ENCODE measurements at regions not wholly inside any gene's neighbourhood (a gene's known extent, or its start where the extent isn't known, plus 50 kb on each side); places are given as distances from the start of the nearest gene placed in this dataset.
"Not testable (repeated sequence)": the region's sequence is repeated elsewhere in the genome, so short reads cannot be mapped to it uniquely, and the experiment has no call there.

DNA sequence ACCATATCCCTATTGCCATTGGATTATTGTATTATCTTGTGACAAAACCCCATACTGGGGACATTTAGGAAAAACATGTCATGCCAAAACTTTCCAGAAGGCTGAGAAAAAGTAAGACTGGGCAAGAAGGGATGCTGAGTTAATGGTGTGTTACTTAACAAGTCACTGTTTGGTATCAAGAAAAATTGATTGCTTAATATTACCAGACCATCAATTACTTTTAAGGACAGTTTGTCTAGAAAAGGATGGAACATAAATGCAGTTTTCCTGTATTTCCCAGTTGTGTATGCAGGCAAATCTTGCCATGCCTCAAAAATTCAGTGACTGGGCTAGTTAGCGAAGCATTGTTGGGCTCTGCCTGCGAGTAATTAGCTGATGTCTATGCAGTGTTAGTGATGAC lies 705.6 kb upstream of the MIR17HG start:
- Histone ChIP-seq H3K4me3 (no peak overlapping the region), H3K9me3 (no peaks in the 10 kb centered on the region), H3K36me3 (no peaks in the 10 kb centered on the region), H3K27me3 (no peaks in the 10 kb centered on the region), H3K4me1 (no peaks in the 10 kb centered on the region), H3K27ac (no peak overlapping the region)
- 76 to 87% methylated on average over 2 of the region's 2 CpGs for WGBS, 2 donors (ENCODE audit: low coverage in 1 of 2)
- no peak for ATAC-seq
- TF ChIP-seq EP300 (IDR thresholded peaks at IDR 0.05) (no peak), POLR2AphosphoS5 (IDR thresholded peaks at IDR 0.05) (no peak), POLR2A (IDR thresholded peaks at IDR 0.05) (no peak)
- TF ChIP-seq, protein P1, sequence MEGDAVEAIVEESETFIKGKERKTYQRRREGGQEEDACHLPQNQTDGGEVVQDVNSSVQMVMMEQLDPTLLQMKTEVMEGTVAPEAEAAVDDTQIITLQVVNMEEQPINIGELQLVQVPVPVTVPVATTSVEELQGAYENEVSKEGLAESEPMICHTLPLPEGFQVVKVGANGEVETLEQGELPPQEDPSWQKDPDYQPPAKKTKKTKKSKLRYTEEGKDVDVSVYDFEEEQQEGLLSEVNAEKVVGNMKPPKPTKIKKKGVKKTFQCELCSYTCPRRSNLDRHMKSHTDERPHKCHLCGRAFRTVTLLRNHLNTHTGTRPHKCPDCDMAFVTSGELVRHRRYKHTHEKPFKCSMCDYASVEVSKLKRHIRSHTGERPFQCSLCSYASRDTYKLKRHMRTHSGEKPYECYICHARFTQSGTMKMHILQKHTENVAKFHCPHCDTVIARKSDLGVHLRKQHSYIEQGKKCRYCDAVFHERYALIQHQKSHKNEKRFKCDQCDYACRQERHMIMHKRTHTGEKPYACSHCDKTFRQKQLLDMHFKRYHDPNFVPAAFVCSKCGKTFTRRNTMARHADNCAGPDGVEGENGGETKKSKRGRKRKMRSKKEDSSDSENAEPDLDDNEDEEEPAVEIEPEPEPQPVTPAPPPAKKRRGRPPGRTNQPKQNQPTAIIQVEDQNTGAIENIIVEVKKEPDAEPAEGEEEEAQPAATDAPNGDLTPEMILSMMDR (IDR thresholded peaks at IDR 0.05), result no peak

DNA sequence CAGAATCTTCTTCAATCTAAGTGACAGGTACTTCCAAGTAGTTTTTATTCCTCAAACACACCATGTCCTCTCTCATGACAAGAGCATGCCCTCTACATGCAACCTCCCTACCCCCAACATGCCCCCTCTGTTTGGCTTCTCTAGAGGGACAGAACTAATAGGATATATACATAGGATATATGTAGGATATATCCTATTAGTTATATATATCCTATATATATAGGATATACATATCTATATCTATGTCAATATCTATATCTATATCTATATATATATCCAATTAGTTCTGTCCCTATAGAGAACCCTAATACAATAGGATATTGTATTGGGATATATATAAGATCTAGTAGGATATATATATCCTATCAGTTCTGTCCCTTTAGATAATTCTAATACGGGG lies 701.9 kb upstream of the MIR17HG start:
- Histone ChIP-seq H3K27me3 (no peaks in the 10 kb centered on the region), H3K36me3 (no peaks in the 10 kb centered on the region), H3K4me1 (no peaks in the 10 kb centered on the region), H3K4me3 (no peak overlapping the region), H3K9me3 (no peaks in the 10 kb centered on the region), H3K27ac (no peak overlapping the region)
- TF ChIP-seq EP300 (IDR thresholded peaks at IDR 0.05) (no peak), POLR2A (IDR thresholded peaks at IDR 0.05) (no peak), POLR2AphosphoS5 (IDR thresholded peaks at IDR 0.05) (no peak)
- TF ChIP-seq, protein P1 (IDR thresholded peaks at IDR 0.05), result no peak
- ATAC-seq, result no peak
- WGBS, 2 donors (ENCODE audit: low coverage in 1 of 2), result 83 to 100% methylated on average over 1 of the region's 1 CpG

DNA sequence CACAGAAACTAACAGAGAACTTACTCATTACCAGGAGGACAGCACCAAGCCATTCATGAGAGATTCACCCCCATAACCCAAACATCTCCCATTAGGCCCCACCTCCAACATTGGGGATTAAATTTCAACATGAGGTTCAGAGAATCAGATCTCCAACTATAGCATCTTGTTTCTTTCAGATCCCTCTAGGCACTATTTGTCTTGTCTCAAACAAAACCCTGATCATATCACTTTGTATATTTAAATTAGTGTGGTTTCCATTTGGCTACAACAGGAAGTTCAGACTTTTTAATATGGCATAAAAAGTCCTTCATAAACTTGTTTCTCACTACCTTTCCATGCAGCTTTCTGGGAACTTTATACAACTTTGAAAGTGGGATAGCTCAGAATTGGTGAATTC lies 699.0 kb upstream of the MIR17HG start:
- Histone ChIP-seq H3K27me3 (no peaks in the 10 kb centered on the region), H3K9me3 (peaks cover 0 to 12% (median 0%) of the 10 kb centered on the region in 3 donors), H3K4me3 (no peak overlapping the region), H3K4me1 (no peaks in the 10 kb centered on the region), H3K27ac (no peak overlapping the region), H3K36me3 (no peaks in the 10 kb centered on the region)
- TF ChIP-seq POLR2A (IDR thresholded peaks at IDR 0.05) (no peak), POLR2AphosphoS5 (IDR thresholded peaks at IDR 0.05) (no peak), EP300 (IDR thresholded peaks at IDR 0.05) (no peak)
- TF ChIP-seq, protein P1 (IDR thresholded peaks at IDR 0.05), result no peak
- no peak for ATAC-seq

DNA sequence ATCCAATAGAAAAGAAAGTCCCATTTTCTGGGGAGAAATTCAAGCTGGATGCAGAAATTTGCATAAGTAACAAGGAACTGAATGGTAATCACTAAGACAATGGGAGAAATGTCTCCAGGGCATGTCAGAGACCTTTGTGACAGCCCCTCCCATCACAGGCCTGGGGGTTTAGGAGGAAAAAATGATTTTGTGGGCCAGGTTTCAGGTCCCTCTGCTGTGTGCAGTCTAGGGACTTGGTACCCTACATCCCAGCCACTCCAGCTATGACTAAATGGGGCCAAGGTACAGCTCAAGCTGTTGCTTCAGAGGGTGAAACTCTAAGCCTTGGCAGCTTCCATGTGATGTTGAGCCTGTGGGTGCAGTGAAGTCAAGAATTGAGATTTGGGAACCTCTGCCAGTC lies 695.5 kb upstream of the MIR17HG start:
- H3K36me3 ChIP-seq, result no peaks in the 10 kb centered on the region
- peaks cover 0 to 12% (median 0%) of the 10 kb centered on the region in 3 donors for H3K9me3 ChIP-seq
- no peak for TF ChIP-seq POLR2AphosphoS5 (IDR thresholded peaks at IDR 0.05)
- no peak for TF ChIP-seq POLR2A (IDR thresholded peaks at IDR 0.05)
- no peak for TF ChIP-seq EP300 (IDR thresholded peaks at IDR 0.05)
- TF ChIP-seq, protein P1 (IDR thresholded peaks at IDR 0.05), result no peak
- no peak for ATAC-seq
- no peaks in the 10 kb centered on the region for H3K27me3 ChIP-seq
- H3K4me1 ChIP-seq, result no peaks in the 10 kb centered on the region
- no peak overlapping the region for H3K4me3 ChIP-seq
- H3K27ac ChIP-seq, result no peak overlapping the region

DNA sequence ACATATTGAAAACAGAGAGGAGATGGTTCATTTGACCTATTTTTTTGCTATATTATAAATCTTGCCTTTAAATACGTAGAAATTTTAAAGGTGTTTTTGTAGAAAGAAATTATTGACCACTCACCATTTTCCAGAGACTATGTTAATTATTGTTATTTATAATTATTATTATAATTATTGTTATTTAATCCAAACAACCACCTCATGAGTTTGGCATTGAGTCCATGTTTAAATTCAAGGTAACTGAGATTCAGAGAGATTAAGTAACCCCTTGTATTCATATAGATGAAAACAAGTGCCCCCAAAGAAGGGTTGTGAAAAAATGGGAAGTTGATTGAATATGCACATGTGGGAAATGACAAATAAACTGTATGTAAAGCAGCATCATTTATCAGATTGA lies 692.5 kb upstream of the MIR17HG start:
- H3K4me1 ChIP-seq, result no peaks in the 10 kb centered on the region
- H3K27ac ChIP-seq, result no peak overlapping the region
- no peaks in the 10 kb centered on the region for H3K27me3 ChIP-seq
- WGBS, 2 donors (ENCODE audit: low coverage in 1 of 2), result 100% methylated on average over 1 of the region's 1 CpG
- H3K9me3 ChIP-seq, result peaks cover 0 to 23% (median 0%) of the 10 kb centered on the region in 3 donors
- TF ChIP-seq POLR2AphosphoS5 (IDR thresholded peaks at IDR 0.05) (no peak), POLR2A (IDR thresholded peaks at IDR 0.05) (no peak), EP300 (IDR thresholded peaks at IDR 0.05) (no peak)
- no peak overlapping the region for H3K4me3 ChIP-seq
- ATAC-seq, result no peak
- H3K36me3 ChIP-seq, result no peaks in the 10 kb centered on the region

DNA sequence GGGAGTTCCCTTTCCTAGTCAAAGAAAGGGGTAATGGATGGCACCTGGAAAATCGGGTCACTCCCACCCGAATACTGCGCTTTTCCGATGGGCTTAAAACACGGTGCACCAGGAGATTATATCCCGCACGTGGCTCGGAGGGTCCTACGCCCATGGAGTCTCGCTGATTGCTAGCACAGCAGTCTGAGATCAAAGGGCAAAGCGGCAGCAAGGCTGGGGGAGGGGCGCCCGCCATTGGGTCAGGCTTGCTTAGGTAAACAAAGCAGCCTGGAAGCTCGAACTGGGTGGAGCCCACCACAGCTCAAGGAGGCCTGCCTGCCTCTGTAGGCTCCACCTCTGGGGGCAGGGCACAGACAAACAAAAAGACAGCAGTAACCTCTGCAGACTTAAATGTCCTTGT lies 683.3 kb upstream of the MIR17HG start:
- H3K9me3 ChIP-seq, result peaks cover 0 to 12% (median 0%) of the 10 kb centered on the region in 3 donors
- 95% methylated on average over 4 of the region's 14 CpGs; no CpG with 5 or more reads in 1 of the 2 donors for WGBS, 2 donors (ENCODE audit: low coverage in 1 of 2)

More for the DNA sequence above, 683.3 kb upstream of the MIR17HG start:
- H3K36me3 ChIP-seq, H3K27me3 ChIP-seq, ATAC-seq, H3K4me3 ChIP-seq, H3K27ac ChIP-seq, H3K4me1 ChIP-seq: not testable (repeated sequence)

Data from gastroesophageal sphincter (tissue), 4 donors.